WTC11 (cell line): ENCODE measurements at regions not wholly inside any gene's neighbourhood (a gene's known extent, or its start where the extent isn't known, plus 50 kb on each side); places are given as distances from the start of the nearest gene placed in this dataset.

Experiments used
- ATF1 ChIP-seq: sonication (generic); formaldehyde crosslinking; IDR thresholded peaks from 2 replicates; pipeline ENCODE4 v1.8.1; 2023; ENCODE audit warnings: mild to moderate bottlenecking, moderate library complexity, missing genetic modification reagents
- CREM ChIP-seq: sonication (generic); formaldehyde crosslinking; IDR thresholded peaks from 2 replicates; pipeline ENCODE4 v1.8.1; 2022; ENCODE audit warnings: mild to moderate bottlenecking, missing genetic modification reagents, moderate library complexity
- CTCF ChIP-seq: fragments of 200-600 bp; IDR thresholded peaks from 2 replicates; pipeline ENCODE4 v1.8.0; 2022; ENCODE audit warnings: antibody characterized with exemption

GRCh38 chr11:64447831-64448598 is 89.1 kb downstream of the RPS6KA4 start:
- TF ChIP-seq CREM (CRISPR knock-in tag) (no peak), ATF1 (CRISPR knock-in tag) (no peak), CTCF (no peak)
